IMR-90 (cell line): ENCODE measurements at regions not wholly inside any gene's neighbourhood (a gene's known extent, or its start where the extent isn't known, plus 50 kb on each side); places are given as distances from the start of the nearest gene placed in this dataset.

Source experiments
- ATAC-seq: fragments of 200-7000 bp; cut with Tn5 transposase; 2 replicates; pipeline ENCODE4 v1.9.1; 2020; ENCODE audit warnings: low read depth, mild to moderate bottlenecking, moderate library complexity
- BruUV-seq: library from RNA; stranded (reverse); fragments of 400-500 nt; replicated peaks from 2 replicates; lab custom pipeline; 2021; lab: Mats Ljungman, UMichigan
- CTCF ChIA-PET: fragments of 300-600 bp; formaldehyde crosslinking; extraction: SDS; loops from one replicate; lab custom pipeline; 2021; ENCODE audit warnings: antibody characterized with exemption; lab: Yijun Ruan, JAX
- POLR2A ChIA-PET: fragments of 300-600 bp; sonication (Branson Sonifier 250); formaldehyde crosslinking; loops from one replicate; lab custom pipeline; 2022; ENCODE audit warnings: antibody characterized with exemption; ENCODE audit not compliant: unreplicated experiment; lab: Charles Lee
- DNase-seq: peaks from one replicate; pipeline ENCODE4 v3.0.0; 2013
- H2AFZ ChIP-seq: replicated peaks from 2 replicates; pipeline ENCODE3; 2013; ENCODE audit warnings: low read length, mild to moderate bottlenecking; ENCODE audit not compliant: poor library complexity
- H2AK5ac ChIP-seq: 2 replicates; pipeline ENCODE4 v1.6.1; 2013; ENCODE audit warnings: low read depth, low read length, inconsistent platforms
- H2AK9ac ChIP-seq: replicated peaks from 2 replicates; pipeline ENCODE3; 2013; ENCODE audit warnings: mild to moderate bottlenecking, low read depth, low read length, moderate library complexity; ENCODE audit not compliant: poor library complexity
- H2BK120ac ChIP-seq: 2 replicates; pipeline ENCODE4 v1.6.1; 2013; ENCODE audit warnings: low read depth, low read length, inconsistent platforms
- H2BK15ac ChIP-seq: 3 replicates; pipeline ENCODE4 v1.6.1; 2013; ENCODE audit warnings: low read depth, low read length, inconsistent platforms
- H2BK20ac ChIP-seq: 2 replicates; pipeline ENCODE4 v1.6.1; 2013; ENCODE audit warnings: low read depth, mild to moderate bottlenecking, inconsistent platforms, low read length, moderate library complexity
- H2BK5ac ChIP-seq: 2 replicates; pipeline ENCODE4 v1.6.1; 2013; ENCODE audit warnings: mild to moderate bottlenecking, low read depth, low read length, inconsistent platforms; ENCODE audit not compliant: poor library complexity, severe bottlenecking
- H3K14ac ChIP-seq: replicated peaks from 2 replicates; pipeline ENCODE4 v1.6.1; 2013; ENCODE audit warnings: low read depth, low read length, inconsistent platforms
- H3K18ac ChIP-seq: 2 replicates; pipeline ENCODE4 v1.6.1; 2013; ENCODE audit warnings: low read depth, low read length, control low read depth
- H3K23ac ChIP-seq: 2 replicates; pipeline ENCODE4 v1.6.1; 2013; ENCODE audit warnings: low read depth, low read length, inconsistent platforms
- H3K27ac ChIP-seq: 2 replicates; pipeline ENCODE4 v1.5.1; 2013; ENCODE audit warnings: mild to moderate bottlenecking, control low read depth, low read length; ENCODE audit not compliant: insufficient read depth
- H3K27me3 ChIP-seq: 2 replicates; pipeline ENCODE4 v1.6.1; 2013; ENCODE audit warnings: low read length; ENCODE audit not compliant: control insufficient read depth, insufficient read depth
- H3K36me3 ChIP-seq: 2 replicates; pipeline ENCODE4 v1.6.1; 2013; ENCODE audit warnings: low read length, mixed read lengths; ENCODE audit not compliant: control insufficient read depth, insufficient read depth
- H3K4ac ChIP-seq: 2 replicates; pipeline ENCODE4 v1.6.1; 2013; ENCODE audit warnings: low read depth, low read length, inconsistent platforms
- H3K4me1 ChIP-seq: 2 replicates; pipeline ENCODE4 v1.6.1; 2013; ENCODE audit warnings: low read length, mixed read lengths; ENCODE audit not compliant: control insufficient read depth, insufficient read depth
- H3K4me2 ChIP-seq: 2 replicates; pipeline ENCODE4 v1.6.1; 2013; ENCODE audit warnings: low read depth, mild to moderate bottlenecking, control low read depth, low read length, moderate library complexity
- H3K4me3 ChIP-seq: 2 replicates; pipeline ENCODE4 v1.5.1; 2013; ENCODE audit warnings: low read depth, mild to moderate bottlenecking, control low read depth, low read length, moderate library complexity; ENCODE audit not compliant: insufficient read depth
- H3K56ac ChIP-seq: 2 replicates; pipeline ENCODE4 v1.6.1; 2013; ENCODE audit warnings: low read length, inconsistent platforms; ENCODE audit not compliant: insufficient read depth; ENCODE audit errors: extremely low read depth
- H3K79me1 ChIP-seq, 2 experiments: 2 replicates each; pipeline ENCODE4 v1.6.1; 2013; ENCODE audit warnings: low read length in 2 of 2, inconsistent platforms in 1 of 2, low read depth in 1 of 2
- H3K9ac ChIP-seq: 2 replicates; pipeline ENCODE4 v1.6.1; 2013; ENCODE audit warnings: low read depth, low read length, control low read depth
- H3K9me1 ChIP-seq: 2 replicates; pipeline ENCODE4 v1.6.1; 2013; ENCODE audit warnings: low read length, inconsistent platforms; ENCODE audit not compliant: insufficient read depth
- H3K9me3 ChIP-seq: 2 replicates; pipeline ENCODE4 v1.6.1; 2013; ENCODE audit warnings: low read length; ENCODE audit not compliant: control insufficient read depth, insufficient read depth
- H4K20me1 ChIP-seq: 2 replicates; pipeline ENCODE4 v1.6.1; 2013; ENCODE audit warnings: low read length, inconsistent platforms; ENCODE audit not compliant: insufficient read depth
- H4K5ac ChIP-seq: 2 replicates; pipeline ENCODE4 v1.6.1; 2013; ENCODE audit warnings: mild to moderate bottlenecking, low read depth, low read length, control low read depth
- H4K8ac ChIP-seq, 2 experiments: 2 replicates each; pipeline ENCODE4 v1.6.1; 2013; ENCODE audit warnings: low read depth in 2 of 2, low read length in 2 of 2, control low read depth in 1 of 2, inconsistent platforms in 1 of 2
- H4K91ac ChIP-seq: 2 replicates; pipeline ENCODE4 v1.6.1; 2013; ENCODE audit warnings: low read depth, low read length, inconsistent platforms; ENCODE audit not compliant: insufficient read depth
- BHLHE40 ChIP-seq: fragments of 150-350 bp; IDR thresholded peaks from 2 replicates; pipeline ENCODE4 v1.6.1; 2016; ENCODE audit warnings: mild to moderate bottlenecking, low read depth, low read length
- CEBPB ChIP-seq: IDR thresholded peaks from 2 replicates; pipeline ENCODE4 v1.6.1; 2012; ENCODE audit warnings: low read depth, low read length, improper control_type of control experiment
- CHD1 ChIP-seq: IDR thresholded peaks from 2 replicates; pipeline ENCODE4 v1.6.1; 2012; ENCODE audit warnings: low read depth, low read length, improper control_type of control experiment
- ELK1 ChIP-seq: fragments of 150-350 bp; IDR thresholded peaks from 2 replicates; pipeline ENCODE4 v1.6.1; 2016; ENCODE audit warnings: low read depth, mild to moderate bottlenecking, low read length, moderate library complexity, borderline replicate concordance
- FOS ChIP-seq: fragments of 150-350 bp; IDR thresholded peaks from 2 replicates; pipeline ENCODE4 v1.6.1; 2016; ENCODE audit warnings: low read depth, low read length
- MAFK ChIP-seq: IDR thresholded peaks from 2 replicates; pipeline ENCODE4 v1.6.1; 2012; ENCODE audit warnings: low read depth, low read length, improper control_type of control experiment
- MAZ ChIP-seq: IDR thresholded peaks from 2 replicates; pipeline ENCODE4 v1.6.1; 2012; ENCODE audit warnings: low read depth, mild to moderate bottlenecking, low read length, improper control_type of control experiment, moderate library complexity, borderline replicate concordance
- NFE2L2 ChIP-seq: fragments of 150-350 bp; IDR thresholded peaks from 2 replicates; pipeline ENCODE4 v1.6.1; 2016; ENCODE audit warnings: low read depth, mild to moderate bottlenecking, low read length
- POLR2A ChIP-seq: IDR thresholded peaks from 2 replicates; pipeline ENCODE4 v1.6.1; 2012; ENCODE audit warnings: mild to moderate bottlenecking, low read depth, low read length
- RAD21 ChIP-seq: IDR thresholded peaks from 2 replicates; pipeline ENCODE4 v1.6.1; 2012; ENCODE audit warnings: low read length, improper control_type of control experiment
- RFX5 ChIP-seq: IDR thresholded peaks from 2 replicates; pipeline ENCODE4 v1.8.0; 2012; ENCODE audit warnings: low read depth, mild to moderate bottlenecking, low read length, moderate library complexity
- WGBS, 2 experiments: methylation state at CpG; one replicate each; pipeline versions ENCODE4 v1.1.5 to v1.1.7; 2013; ENCODE audit warnings: missing lambda C conversion rate in 2 of 2; ENCODE audit not compliant: insufficient read length in 1 of 2; ENCODE audit errors: extremely low coverage in 2 of 2; 5-methylcytosine and 5-hydroxymethylcytosine counted together
- dilution Hi-C: fragments of 300-500 bp; cut with HindIII; formaldehyde crosslinking; loops from one replicate; pipeline ENCODE4 v1.14.3; 2018; ENCODE audit warnings: low sequenced_read_pairs; ENCODE audit not compliant: unreplicated experiment
- in situ Hi-C: fragments of 300-500 bp; cut with MboI; formaldehyde crosslinking; loops from 3 replicates; pipeline ENCODE4 v1.14.3; 2019; ENCODE audit warnings: low sequenced_read_pairs, inconsistent platforms, mixed read lengths
- intact Hi-C: fragments of 100-400 bp; cut with micrococcal nuclease; formaldehyde crosslinking; loops from 2 replicates; pipeline ENCODE4 v1.10.0; 2022

GRCh38 chr4:30525662-30526315 is 194.4 kb upstream of the PCDH7 start:
- BruUV-seq, result no TSS peak
- CTCF ChIA-PET, result no interaction called here
- POLR2A ChIA-PET, result no interaction called here
- DNase-seq (no peak), ATAC-seq (no peak)
- no peak overlapping the region for H2BK5ac ChIP-seq
- TF ChIP-seq ELK1, result no peak
- TF ChIP-seq POLR2A, result no peak
- no peak for TF ChIP-seq RAD21
- no peak for TF ChIP-seq MAZ
- TF ChIP-seq RFX5, result no peak
- no peak for TF ChIP-seq CEBPB
- TF ChIP-seq CHD1, result no peak
- no peak for TF ChIP-seq MAFK
- TF ChIP-seq BHLHE40, result no peak
- no peak for TF ChIP-seq NFE2L2
- TF ChIP-seq FOS, result no peak
- no peak overlapping the region for H2BK15ac ChIP-seq
- H3K9me3 ChIP-seq, result no peaks in the 10 kb centered on the region
- H3K4ac ChIP-seq, result no peak overlapping the region
- no peaks in the 10 kb centered on the region for H3K79me1 ChIP-seq
- H4K20me1 ChIP-seq, result no peaks in the 10 kb centered on the region
- H3K27ac ChIP-seq, result no peak overlapping the region
- H3K56ac ChIP-seq, result no peak overlapping the region
- H3K9ac ChIP-seq, result no peak overlapping the region
- H2BK120ac ChIP-seq, result no peak overlapping the region
- H4K5ac ChIP-seq, result no peak overlapping the region
- no peak overlapping the region for H4K8ac ChIP-seq
- H2AK5ac ChIP-seq, result no peak overlapping the region
- H3K14ac ChIP-seq, result no peak overlapping the region
- no peak overlapping the region for H3K4me2 ChIP-seq
- no CpG with 5 or more reads among the region's 5 CpGs for WGBS, 2 experiments
- H2BK20ac ChIP-seq, result no peak overlapping the region
- H3K23ac ChIP-seq, result no peak overlapping the region
- H2AFZ ChIP-seq, result no peak overlapping the region
- no peaks in the 10 kb centered on the region for H3K9me1 ChIP-seq
- no peak overlapping the region for H4K91ac ChIP-seq
- H3K4me3 ChIP-seq, result no peak overlapping the region
- no peaks in the 10 kb centered on the region for H3K27me3 ChIP-seq
- no peak overlapping the region for H3K18ac ChIP-seq
- in situ Hi-C loops, result no loop called here
- no peak overlapping the region for H2AK9ac ChIP-seq
- dilution Hi-C loops, result no loop called here
- no peaks in the 10 kb centered on the region for H3K36me3 ChIP-seq
- intact Hi-C loops, result no loop called here
- no peaks in the 10 kb centered on the region for H3K4me1 ChIP-seq
